SK-N-SH (cell line): ENCODE measurements at regions not wholly inside any gene's neighbourhood (a gene's known extent, or its start where the extent isn't known, plus 50 kb on each side); places are given as distances from the start of the nearest gene placed in this dataset.

Experiments
- CTCF ChIA-PET: fragments of 300-600, 350-600 bp; formaldehyde crosslinking; extraction: SDS; loops from one replicate; lab custom pipeline; 2021; lab: Yijun Ruan, JAX
- POLR2A ChIA-PET: fragments of 350-600 bp; sonication (Branson Sonifier 250); formaldehyde crosslinking; extraction: SDS; loops from one replicate; lab custom pipeline; 2020; ENCODE audit warnings: antibody characterized with exemption, inconsistent platforms; lab: Yijun Ruan, JAX
- DNase-seq: peaks from one replicate; pipeline ENCODE4 v3.0.0; 2012
- H2AFZ ChIP-seq: fragments of 200-600 bp; sonication (generic); 2 replicates; pipeline ENCODE4 v1.8.1; 2016; ENCODE audit warnings: antibody characterized with exemption, mild to moderate bottlenecking, low read depth
- H3F3A ChIP-seq: fragments of 200-600 bp; sonication (generic); replicated peaks from 2 replicates; pipeline ENCODE3; 2016; ENCODE audit warnings: antibody characterized with exemption, mild to moderate bottlenecking; ENCODE audit not compliant: insufficient read depth
- H3K27ac ChIP-seq, 2 experiments: fragments of 200-500 bp in 1 of 2; fragments of 200-600 bp in 1 of 2; sonication (Bioruptor generic) in 1 of 2; sonication (generic), shearing (Covaris generic) in 1 of 2; 2 replicates each; pipeline versions ENCODE4 v1.5.1 to v1.6.1; 2014 to 2016; ENCODE audit warnings: low read depth in 2 of 2, inconsistent platforms in 1 of 2, low read length in 1 of 2, mild to moderate bottlenecking in 1 of 2, mixed read lengths in 1 of 2
- H3K27me3 ChIP-seq: fragments of 200-600 bp; sonication (generic), shearing (Covaris generic); 2 replicates; pipeline ENCODE4 v1.6.1; 2016; ENCODE audit warnings: mixed run types; ENCODE audit not compliant: insufficient read depth
- H3K36me3 ChIP-seq, 2 experiments: fragments of 200-500 bp in 1 of 2; fragments of 200-600 bp in 1 of 2; sonication (Bioruptor generic) in 1 of 2; sonication (generic) in 1 of 2; replicated peaks in 1 of 2; 2 replicates each; pipeline versions ENCODE3 to v1.5.1; 2014 to 2016; ENCODE audit warnings: low read length in 1 of 2, mild to moderate bottlenecking in 1 of 2; ENCODE audit not compliant: insufficient read depth in 2 of 2, control insufficient read depth in 1 of 2
- H3K4me1 ChIP-seq, 2 experiments: fragments of 200-500 bp in 1 of 2; fragments of 200-600 bp in 1 of 2; sonication (Bioruptor generic) in 1 of 2; sonication (generic), shearing (Covaris generic) in 1 of 2; 2 replicates each; pipeline versions ENCODE4 v1.5.1 to v1.6.1; 2014 to 2016; ENCODE audit warnings: low read depth in 1 of 2, low read length in 1 of 2, mixed run types in 1 of 2; ENCODE audit not compliant: insufficient read depth in 2 of 2, control insufficient read depth in 1 of 2
- H3K4me2 ChIP-seq: fragments of 200-600 bp; sonication (generic), shearing (Covaris generic); 2 replicates; pipeline ENCODE4 v1.6.1; 2017; ENCODE audit warnings: mixed run types
- H3K4me3 ChIP-seq, 2 experiments: fragments of 200-500 bp in 1 of 2; fragments of 200-600 bp in 1 of 2; sonication (Bioruptor generic) in 1 of 2; sonication (generic), shearing (Covaris generic) in 1 of 2; 2 replicates each; pipeline versions ENCODE4 v1.5.1 to v1.8.1; 2014 to 2016; ENCODE audit warnings: low read depth in 2 of 2, inconsistent platforms in 1 of 2, low read length in 1 of 2, mild to moderate bottlenecking in 1 of 2, mixed read lengths in 1 of 2, moderate library complexity in 1 of 2
- H3K79me2 ChIP-seq: fragments of 200-600 bp; sonication (generic); 2 replicates; pipeline ENCODE4 v1.8.1; 2017; ENCODE audit warnings: mild to moderate bottlenecking; ENCODE audit not compliant: insufficient read depth
- H3K9ac ChIP-seq: fragments of 200-600 bp; sonication (generic); 2 replicates; pipeline ENCODE4 v1.6.1; 2017; ENCODE audit warnings: mixed run types
- H3K9me2 ChIP-seq: fragments of 200-600 bp; sonication (generic); 2 replicates; pipeline ENCODE4 v1.6.1; 2017; ENCODE audit warnings: mixed run types
- H3K9me3 ChIP-seq: fragments of 200-600 bp; sonication (generic); 2 replicates; pipeline ENCODE4 v1.6.1; 2017; ENCODE audit warnings: mixed run types, mild to moderate bottlenecking, moderate library complexity
- H4K20me1 ChIP-seq: fragments of 200-600 bp; sonication (generic); 2 replicates; pipeline ENCODE4 v1.6.1; 2017; ENCODE audit warnings: mild to moderate bottlenecking, mixed run types; ENCODE audit not compliant: insufficient read depth
- ELF1 ChIP-seq: IDR thresholded peaks from 2 replicates; pipeline ENCODE4 v1.4.0; 2012
- EP300 ChIP-seq, 2 experiments: IDR thresholded peaks; 2 replicates each; pipeline versions ENCODE4 v1.4.0 to v1.6.1; 2012; ENCODE audit warnings: borderline replicate concordance in 1 of 2, low read depth in 1 of 2, low read length in 1 of 2
- FOXJ3 ChIP-seq: sonication (generic); formaldehyde crosslinking; IDR thresholded peaks from 2 replicates; pipeline ENCODE4 v1.5.1; 2020; ENCODE audit warnings: mild to moderate bottlenecking, missing genetic modification reagents
- FOXM1 ChIP-seq: IDR thresholded peaks from 2 replicates; pipeline ENCODE4 v1.4.0; 2012; ENCODE audit warnings: low read depth, mild to moderate bottlenecking
- GATA2 ChIP-seq: sonication (generic); formaldehyde crosslinking; IDR thresholded peaks from 2 replicates; pipeline ENCODE4 v1.5.0; 2020; ENCODE audit warnings: mild to moderate bottlenecking, missing genetic modification reagents
- MXI1 ChIP-seq: IDR thresholded peaks from 2 replicates; pipeline ENCODE4 v1.6.1; 2012; ENCODE audit warnings: mild to moderate bottlenecking, low read depth, low read length, improper control_type of control experiment
- RAD21 ChIP-seq: IDR thresholded peaks from 2 replicates; pipeline ENCODE4 v1.6.1; 2012; ENCODE audit warnings: mild to moderate bottlenecking, low read length
- RCOR1 ChIP-seq: fragments of 150-350 bp; IDR thresholded peaks from 2 replicates; pipeline ENCODE4 v1.6.1; 2017; ENCODE audit warnings: antibody characterized with exemption, low read length
- RFX5 ChIP-seq: IDR thresholded peaks from 2 replicates; pipeline ENCODE4 v1.6.1; 2012; ENCODE audit warnings: mild to moderate bottlenecking, improper control_type of control experiment, low read length
- RXRA ChIP-seq: IDR thresholded peaks from 2 replicates; pipeline ENCODE4 v1.4.0; 2012; ENCODE audit warnings: low read depth, mild to moderate bottlenecking, borderline replicate concordance
- SIN3A ChIP-seq: IDR thresholded peaks from 2 replicates; pipeline ENCODE4 v1.6.1; 2012; ENCODE audit warnings: low read depth, mild to moderate bottlenecking, low read length, moderate library complexity, borderline replicate concordance
- TEAD4 ChIP-seq: IDR thresholded peaks from 2 replicates; pipeline ENCODE4 v1.4.0; 2012; ENCODE audit warnings: mild to moderate bottlenecking, borderline replicate concordance; ENCODE audit not compliant: insufficient read depth
- YY1 ChIP-seq: IDR thresholded peaks from 2 replicates; pipeline ENCODE4 v1.4.0; 2012; ENCODE audit warnings: low read depth, mild to moderate bottlenecking
- WGBS: methylation state at CpG from one replicate; pipeline ENCODE4 v1.1.6; 2017; ENCODE audit warnings: low lambda C conversion rate; 5-methylcytosine and 5-hydroxymethylcytosine counted together
- TF ChIP-seq, protein P1 (sequence below): IDR thresholded peaks from 2 replicates; pipeline ENCODE4 v1.6.1; 2012; ENCODE audit warnings: mild to moderate bottlenecking, low read depth, low read length, moderate library complexity
- TF ChIP-seq, protein P2 (sequence below): IDR thresholded peaks from 2 replicates; pipeline ENCODE4; 2012
- TF ChIP-seq, protein P3 (sequence below): fragments of 150-350 bp; IDR thresholded peaks from 2 replicates; pipeline ENCODE4 v1.6.1; 2017; ENCODE audit warnings: antibody characterized with exemption, low read length, low read depth, borderline replicate concordance

DNA sequence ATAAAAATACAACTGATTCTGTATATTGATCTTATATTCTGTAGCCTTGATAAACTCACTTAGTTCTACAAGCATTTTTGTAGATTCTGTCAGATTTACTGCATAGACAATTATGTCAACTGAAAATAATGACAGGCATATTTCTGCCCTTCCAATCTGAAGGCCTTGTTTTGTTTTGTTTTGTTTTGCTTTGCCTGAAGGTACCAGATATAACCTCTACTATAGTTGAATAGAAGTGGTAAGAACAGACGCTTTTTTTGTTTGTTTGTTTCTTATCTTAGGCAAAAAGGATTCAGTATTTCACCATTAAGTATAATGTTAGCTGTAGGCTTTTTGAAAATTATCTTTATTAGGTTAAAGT is 64.6 kb upstream of the RSPO3 start:
- H3K9ac ChIP-seq: no peak overlapping the region
- no peak for TF ChIP-seq MXI1
- no peak for TF ChIP-seq RFX5
- TF ChIP-seq RXRA: no peak
- TF ChIP-seq RAD21: no peak
- TF ChIP-seq, protein P1, sequence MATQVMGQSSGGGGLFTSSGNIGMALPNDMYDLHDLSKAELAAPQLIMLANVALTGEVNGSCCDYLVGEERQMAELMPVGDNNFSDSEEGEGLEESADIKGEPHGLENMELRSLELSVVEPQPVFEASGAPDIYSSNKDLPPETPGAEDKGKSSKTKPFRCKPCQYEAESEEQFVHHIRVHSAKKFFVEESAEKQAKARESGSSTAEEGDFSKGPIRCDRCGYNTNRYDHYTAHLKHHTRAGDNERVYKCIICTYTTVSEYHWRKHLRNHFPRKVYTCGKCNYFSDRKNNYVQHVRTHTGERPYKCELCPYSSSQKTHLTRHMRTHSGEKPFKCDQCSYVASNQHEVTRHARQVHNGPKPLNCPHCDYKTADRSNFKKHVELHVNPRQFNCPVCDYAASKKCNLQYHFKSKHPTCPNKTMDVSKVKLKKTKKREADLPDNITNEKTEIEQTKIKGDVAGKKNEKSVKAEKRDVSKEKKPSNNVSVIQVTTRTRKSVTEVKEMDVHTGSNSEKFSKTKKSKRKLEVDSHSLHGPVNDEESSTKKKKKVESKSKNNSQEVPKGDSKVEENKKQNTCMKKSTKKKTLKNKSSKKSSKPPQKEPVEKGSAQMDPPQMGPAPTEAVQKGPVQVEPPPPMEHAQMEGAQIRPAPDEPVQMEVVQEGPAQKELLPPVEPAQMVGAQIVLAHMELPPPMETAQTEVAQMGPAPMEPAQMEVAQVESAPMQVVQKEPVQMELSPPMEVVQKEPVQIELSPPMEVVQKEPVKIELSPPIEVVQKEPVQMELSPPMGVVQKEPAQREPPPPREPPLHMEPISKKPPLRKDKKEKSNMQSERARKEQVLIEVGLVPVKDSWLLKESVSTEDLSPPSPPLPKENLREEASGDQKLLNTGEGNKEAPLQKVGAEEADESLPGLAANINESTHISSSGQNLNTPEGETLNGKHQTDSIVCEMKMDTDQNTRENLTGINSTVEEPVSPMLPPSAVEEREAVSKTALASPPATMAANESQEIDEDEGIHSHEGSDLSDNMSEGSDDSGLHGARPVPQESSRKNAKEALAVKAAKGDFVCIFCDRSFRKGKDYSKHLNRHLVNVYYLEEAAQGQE: no peak
- TF ChIP-seq YY1: no peak
- no peak for TF ChIP-seq SIN3A
- TF ChIP-seq FOXJ3: no peak
- TF ChIP-seq FOXM1: no peak
- TF ChIP-seq, protein P2, sequence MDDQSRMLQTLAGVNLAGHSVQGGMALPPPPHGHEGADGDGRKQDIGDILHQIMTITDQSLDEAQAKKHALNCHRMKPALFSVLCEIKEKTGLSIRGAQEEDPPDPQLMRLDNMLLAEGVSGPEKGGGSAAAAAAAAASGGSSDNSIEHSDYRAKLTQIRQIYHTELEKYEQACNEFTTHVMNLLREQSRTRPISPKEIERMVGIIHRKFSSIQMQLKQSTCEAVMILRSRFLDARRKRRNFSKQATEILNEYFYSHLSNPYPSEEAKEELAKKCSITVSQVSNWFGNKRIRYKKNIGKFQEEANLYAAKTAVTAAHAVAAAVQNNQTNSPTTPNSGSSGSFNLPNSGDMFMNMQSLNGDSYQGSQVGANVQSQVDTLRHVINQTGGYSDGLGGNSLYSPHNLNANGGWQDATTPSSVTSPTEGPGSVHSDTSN: no peak
- no peak for TF ChIP-seq RCOR1
- TF ChIP-seq, protein P3, sequence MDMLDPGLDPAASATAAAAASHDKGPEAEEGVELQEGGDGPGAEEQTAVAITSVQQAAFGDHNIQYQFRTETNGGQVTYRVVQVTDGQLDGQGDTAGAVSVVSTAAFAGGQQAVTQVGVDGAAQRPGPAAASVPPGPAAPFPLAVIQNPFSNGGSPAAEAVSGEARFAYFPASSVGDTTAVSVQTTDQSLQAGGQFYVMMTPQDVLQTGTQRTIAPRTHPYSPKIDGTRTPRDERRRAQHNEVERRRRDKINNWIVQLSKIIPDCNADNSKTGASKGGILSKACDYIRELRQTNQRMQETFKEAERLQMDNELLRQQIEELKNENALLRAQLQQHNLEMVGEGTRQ: no peak
- TF ChIP-seq GATA2 (CRISPR knock-in tag): no peak
- no peak for TF ChIP-seq EP300 (IDR thresholded peaks at IDR 0.05; ENCODE audit: borderline replicate concordance in 1 of 2, low read depth in 1 of 2, low read length in 1 of 2)
- no peak for TF ChIP-seq TEAD4
- no peak for TF ChIP-seq ELF1
- H2AFZ ChIP-seq: no peak overlapping the region
- peak overlapping the region in 1 of 2 experiments; percentile 9; a peak in 1 of 4 replicates for H3K27ac ChIP-seq
- H3K4me2 ChIP-seq: no peak overlapping the region
- WGBS: 25% methylated on average over 1 of the region's 1 CpG
- no peak overlapping the region for H3K4me3 ChIP-seq
- H3F3A ChIP-seq: peaks cover 15% of the 10 kb centered on the region
- peaks cover 0 to 7% of the 10 kb centered on the region in 2 experiments; a peak in 1 of 4 replicates for H3K4me1 ChIP-seq
- no peaks in the 10 kb centered on the region for H3K9me3 ChIP-seq
- no peaks in the 10 kb centered on the region for H3K36me3 ChIP-seq
- no peaks in the 10 kb centered on the region for H4K20me1 ChIP-seq
- H3K9me2 ChIP-seq: no peaks in the 10 kb centered on the region
- POLR2A ChIA-PET: no interaction called here
- no peaks in the 10 kb centered on the region for H3K27me3 ChIP-seq
- H3K79me2 ChIP-seq: no peaks in the 10 kb centered on the region
- CTCF ChIA-PET: no interaction called here
- no peak for DNase-seq
